Esophagus muscularis mucosa (tissue), 4 donors: ENCODE measurements at regions not wholly inside any gene's neighbourhood (a gene's known extent, or its start where the extent isn't known, plus 50 kb on each side); places are given as distances from the start of the nearest gene placed in this dataset.

Source experiments
- DNase-seq: peaks from one replicate; pipeline ENCODE4 v3.0.0-alpha.2; 2017; ENCODE audit errors: extremely low spot score
- H3K27ac ChIP-seq, 4 donors: fragments of 200-600 bp; sonication (generic); replicated peaks in 1 of 4; 1 replicate in 3 of 4; 2 replicates in 1 of 4; pipeline ENCODE4 v1.5.1; 2016 to 2019; ENCODE audit warnings: mild to moderate bottlenecking in 1 of 4
- H3K27me3 ChIP-seq, 4 donors: fragments of 200-600 bp; sonication (generic); one replicate each; pipeline versions ENCODE4 v1.5.1 to v1.6.0; 2016 to 2019
- H3K36me3 ChIP-seq, 4 donors: fragments of 200-600 bp; sonication (generic); one replicate each; pipeline ENCODE4 v1.5.1; 2016 to 2019
- H3K4me1 ChIP-seq, 4 donors: fragments of 200-600 bp; sonication (generic); one replicate each; pipeline ENCODE4 v1.5.1; 2016 to 2019
- H3K4me3 ChIP-seq, 4 donors: fragments of 200-600 bp; sonication (generic); 1 replicate in 2 of 4; 2 replicates in 2 of 4; pipeline ENCODE4 v1.5.1; 2016 to 2019; ENCODE audit warnings: mild to moderate bottlenecking in 4 of 4, moderate library complexity in 1 of 4
- H3K9me3 ChIP-seq, 4 donors: fragments of 200-600 bp; sonication (generic); 1 replicate in 3 of 4; 2 replicates in 1 of 4; pipeline ENCODE4 v1.5.1; 2016 to 2019
- CTCF ChIP-seq, 3 experiments: fragments of 200-600 bp in 2 of 3; fragments of 450-650 bp in 1 of 3; sonication (generic) in 2 of 3; IDR thresholded peaks; one replicate each; pipeline ENCODE4 v1.5.1; 2017 to 2019; ENCODE audit warnings: antibody characterized with exemption in 3 of 3, mild to moderate bottlenecking in 2 of 3, moderate library complexity in 1 of 3
- EP300 ChIP-seq: sonication (generic); formaldehyde crosslinking; IDR thresholded peaks from one replicate; pipeline ENCODE4 v1.6.1; 2017; ENCODE audit warnings: antibody characterized with exemption
- POLR2A ChIP-seq: fragments of 450-650 bp; IDR thresholded peaks from one replicate; pipeline ENCODE4 v1.6.1; 2017; ENCODE audit warnings: antibody characterized with exemption, moderate library complexity, mild to moderate bottlenecking, low read depth
- POLR2AphosphoS5 ChIP-seq, 2 donors: sonication (generic); formaldehyde crosslinking; IDR thresholded peaks; one replicate each; pipeline ENCODE4 v1.6.1; 2017; ENCODE audit warnings: antibody characterized with exemption in 2 of 2
- WGBS: methylation state at CpG from one replicate; pipeline ENCODE4 v1.1.5; 2018; 5-methylcytosine and 5-hydroxymethylcytosine counted together
- intact Hi-C: fragments of 100-400 bp; cut with DNase I; formaldehyde crosslinking; loops from one replicate; pipeline ENCODE4 v1.15.1; 2023

GRCh38 chr2:161076936-161077335, 83.3 kb upstream of the TANK start:
- H3K27ac ChIP-seq = peak overlapping the region; percentile 21 to 66 (median 32)
- H3K9me3 ChIP-seq = no peaks in the 10 kb centered on the region
- whole genome bisulfite sequencing = 81% methylated on average over 9 of the region's 9 CpGs
- no peaks in the 10 kb centered on the region for H3K27me3 ChIP-seq
- H3K4me3 ChIP-seq = no peak overlapping the region
- TF ChIP-seq POLR2AphosphoS5 (IDR thresholded peaks at IDR 0.05) (no peak), EP300 (no peak), POLR2A (no peak), CTCF (IDR thresholded peaks at IDR 0.05) (no peak)
- H3K36me3 ChIP-seq = no peaks in the 10 kb centered on the region
- intact Hi-C loops = no loop called here
- peaks cover 10 to 14% (median 12%) of the 10 kb centered on the region in 4 donors for H3K4me1 ChIP-seq
- no peak for DNase-seq

DNA sequence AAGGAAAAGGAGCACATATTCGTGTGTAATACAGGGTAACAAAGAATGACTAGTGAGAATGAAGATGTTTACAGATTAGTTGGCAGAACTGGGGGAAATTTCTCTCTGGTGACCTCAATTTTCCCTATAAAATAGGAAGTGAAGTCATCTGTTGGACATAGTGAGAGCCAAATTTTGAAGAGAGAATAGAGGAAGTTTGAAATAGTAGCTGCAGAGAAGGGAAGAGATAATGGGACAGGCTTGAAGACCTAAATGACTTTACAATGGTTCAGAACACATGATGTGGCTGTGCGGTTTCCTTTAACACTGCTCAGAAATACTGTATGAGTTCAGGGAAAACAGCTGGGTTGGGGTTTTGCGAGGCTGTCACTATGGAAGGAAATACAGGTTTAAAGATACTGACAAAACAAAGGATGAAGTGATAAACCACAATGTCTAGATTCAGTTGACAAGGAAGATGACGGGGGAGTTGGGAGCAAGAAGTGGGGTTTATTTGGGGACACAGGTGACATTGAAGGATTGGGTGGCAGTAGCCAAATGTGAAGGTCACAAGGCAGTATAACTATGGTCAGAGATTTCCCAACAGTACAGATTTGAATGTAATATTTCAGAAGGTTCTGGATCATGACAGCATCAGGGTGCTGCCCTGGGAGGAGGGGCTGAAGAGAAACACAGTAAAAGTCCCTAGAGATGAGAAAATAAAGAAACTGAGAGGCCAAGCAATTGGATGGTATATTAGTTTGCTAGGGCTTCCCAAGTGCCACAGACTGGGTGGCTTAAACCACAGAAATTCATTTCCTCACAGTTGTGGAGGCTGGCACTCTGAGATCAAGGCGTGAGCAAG, 82.6 kb upstream of the TANK start:
- no peaks in the 10 kb centered on the region for H3K9me3 ChIP-seq
- intact Hi-C loops = no loop called here
- peak overlapping the region; percentile 16 to 66 (median 22) for H3K27ac ChIP-seq
- TF ChIP-seq POLR2AphosphoS5 (IDR thresholded peaks at IDR 0.05) = no peak
- no peak for TF ChIP-seq CTCF (IDR thresholded peaks at IDR 0.05)
- no peak for TF ChIP-seq EP300
- no peak for TF ChIP-seq POLR2A
- WGBS = 56% methylated on average over 5 of the region's 5 CpGs
- H3K27me3 ChIP-seq = no peaks in the 10 kb centered on the region
- H3K36me3 ChIP-seq = no peaks in the 10 kb centered on the region
- H3K4me3 ChIP-seq = no peak overlapping the region
- H3K4me1 ChIP-seq = peaks cover 10 to 14% (median 12%) of the 10 kb centered on the region in 4 donors
- no peak for DNase-seq

DNA sequence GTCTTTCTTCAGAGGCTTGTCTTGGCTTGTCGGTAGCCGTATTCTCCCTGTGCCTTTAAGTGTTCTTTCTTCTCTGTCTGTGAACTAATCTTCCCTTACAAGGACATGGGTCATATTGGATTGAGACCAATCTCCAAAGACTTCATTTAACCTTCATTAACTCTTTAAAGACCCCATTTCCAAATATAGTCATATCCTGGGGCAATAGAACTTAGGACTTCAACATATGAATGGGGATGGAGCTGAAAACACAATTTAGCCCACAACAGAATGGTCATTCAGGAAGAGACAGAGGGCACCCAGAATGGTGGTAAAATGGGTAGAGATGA, 82.1 kb upstream of the TANK start:
- no peak for TF ChIP-seq POLR2A
- TF ChIP-seq POLR2AphosphoS5 (IDR thresholded peaks at IDR 0.05) = no peak
- TF ChIP-seq CTCF (IDR thresholded peaks at IDR 0.05) = no peak
- TF ChIP-seq EP300 = no peak
- no peak for DNase-seq
- Histone ChIP-seq H3K27me3 (no peaks in the 10 kb centered on the region), H3K4me1 (peaks cover 10 to 14% (median 12%) of the 10 kb centered on the region in 4 donors), H3K9me3 (no peaks in the 10 kb centered on the region), H3K4me3 (no peak overlapping the region), H3K27ac (peak overlapping the region in 3 of 4 donors; percentile 10 to 58 (median 21)), H3K36me3 (no peaks in the 10 kb centered on the region)
- intact Hi-C loops = no loop called here
- 85% methylated on average over 2 of the region's 2 CpGs for WGBS

DNA sequence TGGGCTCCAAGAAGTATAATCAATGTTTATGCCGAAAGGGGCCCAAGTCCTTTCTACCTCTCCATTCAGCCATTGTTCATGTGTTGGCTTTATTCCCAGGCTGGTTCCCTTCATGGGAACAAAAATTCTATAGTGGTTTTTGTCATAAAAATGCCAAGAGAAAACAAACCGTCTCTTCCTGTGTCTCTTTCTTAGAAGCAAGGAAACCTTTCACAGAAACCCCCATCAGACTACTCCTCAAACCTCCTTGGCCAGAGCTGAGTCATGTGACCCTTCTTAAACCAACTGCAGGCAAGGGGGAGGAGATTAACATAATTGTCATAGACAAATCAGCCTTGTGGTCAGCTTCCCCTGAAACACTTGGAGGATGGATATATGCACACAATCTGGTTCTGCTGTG, 75.1 kb upstream of the TANK start:
- Histone ChIP-seq H3K9me3 (no peaks in the 10 kb centered on the region), H3K27ac (no peak overlapping the region), H3K4me3 (no peak overlapping the region), H3K36me3 (no peaks in the 10 kb centered on the region), H3K27me3 (no peaks in the 10 kb centered on the region), H3K4me1 (no peaks in the 10 kb centered on the region)
- intact Hi-C loops = no loop called here
- WGBS = 72% methylated on average over 2 of the region's 2 CpGs
- no peak for TF ChIP-seq EP300
- TF ChIP-seq POLR2A = no peak
- no peak for TF ChIP-seq CTCF (IDR thresholded peaks at IDR 0.05)
- no peak for TF ChIP-seq POLR2AphosphoS5 (IDR thresholded peaks at IDR 0.05)
- no peak for DNase-seq
